A549 (cell line): ENCODE measurements at regions not wholly inside any gene's neighbourhood (a gene's known extent, or its start where the extent isn't known, plus 50 kb on each side); places are given as distances from the start of the nearest gene placed in this dataset.
"Not testable (repeated sequence)": the region's sequence is repeated elsewhere in the genome, so short reads cannot be mapped to it uniquely, and the experiment has no call there.

Source experiments
- CEBPB ChIP-seq, 2 experiments: fragments of >200 bp in 1 of 2; sonication (Bioruptor Twin) in 1 of 2; formaldehyde crosslinking in 1 of 2; IDR thresholded peaks; 2 replicates each; pipeline ENCODE4 v1.6.1; 2012 to 2016
- HDAC2 ChIP-seq: fragments of 200-600 bp; sonication (generic); IDR thresholded peaks from 2 replicates; pipeline ENCODE4 v1.6.1; 2016
- MAX ChIP-seq: IDR thresholded peaks from 2 replicates; pipeline ENCODE4 v1.6.1; 2012
- MYC ChIP-seq: IDR thresholded peaks from 2 replicates; pipeline ENCODE4 v1.6.1; 2012; ENCODE audit warnings: mild to moderate bottlenecking, inconsistent platforms, low read length, improper control_type of control experiment, borderline replicate concordance
- TF ChIP-seq, protein P1 (sequence below): fragments of >200 bp; sonication (Bioruptor Twin); formaldehyde crosslinking; IDR thresholded peaks from 3 replicates; pipeline ENCODE4 v1.5.1; 2016
- TF ChIP-seq, protein P2 (sequence below): fragments of >200 bp; sonication (Bioruptor Twin); formaldehyde crosslinking; IDR thresholded peaks from 3 replicates; pipeline ENCODE4 v1.6.1; 2016

- TF ChIP-seq, protein P1, sequence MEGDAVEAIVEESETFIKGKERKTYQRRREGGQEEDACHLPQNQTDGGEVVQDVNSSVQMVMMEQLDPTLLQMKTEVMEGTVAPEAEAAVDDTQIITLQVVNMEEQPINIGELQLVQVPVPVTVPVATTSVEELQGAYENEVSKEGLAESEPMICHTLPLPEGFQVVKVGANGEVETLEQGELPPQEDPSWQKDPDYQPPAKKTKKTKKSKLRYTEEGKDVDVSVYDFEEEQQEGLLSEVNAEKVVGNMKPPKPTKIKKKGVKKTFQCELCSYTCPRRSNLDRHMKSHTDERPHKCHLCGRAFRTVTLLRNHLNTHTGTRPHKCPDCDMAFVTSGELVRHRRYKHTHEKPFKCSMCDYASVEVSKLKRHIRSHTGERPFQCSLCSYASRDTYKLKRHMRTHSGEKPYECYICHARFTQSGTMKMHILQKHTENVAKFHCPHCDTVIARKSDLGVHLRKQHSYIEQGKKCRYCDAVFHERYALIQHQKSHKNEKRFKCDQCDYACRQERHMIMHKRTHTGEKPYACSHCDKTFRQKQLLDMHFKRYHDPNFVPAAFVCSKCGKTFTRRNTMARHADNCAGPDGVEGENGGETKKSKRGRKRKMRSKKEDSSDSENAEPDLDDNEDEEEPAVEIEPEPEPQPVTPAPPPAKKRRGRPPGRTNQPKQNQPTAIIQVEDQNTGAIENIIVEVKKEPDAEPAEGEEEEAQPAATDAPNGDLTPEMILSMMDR, result not testable (repeated sequence)
- TF ChIP-seq HDAC2; CEBPB (IDR thresholded peaks at IDR 0.05); MYC; MAX: not testable (repeated sequence)
- TF ChIP-seq, protein P2, sequence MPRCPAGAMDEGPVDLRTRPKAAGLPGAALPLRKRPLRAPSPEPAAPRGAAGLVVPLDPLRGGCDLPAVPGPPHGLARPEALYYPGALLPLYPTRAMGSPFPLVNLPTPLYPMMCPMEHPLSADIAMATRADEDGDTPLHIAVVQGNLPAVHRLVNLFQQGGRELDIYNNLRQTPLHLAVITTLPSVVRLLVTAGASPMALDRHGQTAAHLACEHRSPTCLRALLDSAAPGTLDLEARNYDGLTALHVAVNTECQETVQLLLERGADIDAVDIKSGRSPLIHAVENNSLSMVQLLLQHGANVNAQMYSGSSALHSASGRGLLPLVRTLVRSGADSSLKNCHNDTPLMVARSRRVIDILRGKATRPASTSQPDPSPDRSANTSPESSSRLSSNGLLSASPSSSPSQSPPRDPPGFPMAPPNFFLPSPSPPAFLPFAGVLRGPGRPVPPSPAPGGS, result not testable (repeated sequence)
Measured at GRCh38 chr7:68254815-68255214, 1258.2 kb downstream of the TYW1 start.
